HEK293T (cell line): ENCODE measurements at regions not wholly inside any gene's neighbourhood (a gene's known extent, or its start where the extent isn't known, plus 50 kb on each side); places are given as distances from the start of the nearest gene placed in this dataset.

Experiments used
- SP1 ChIP-seq: fragments of 450-650 bp; IDR thresholded peaks from 2 replicates; pipeline ENCODE4 v1.6.1; 2017
- SUZ12 ChIP-seq: fragments of 450-650 bp; IDR thresholded peaks from 2 replicates; pipeline ENCODE4 v1.6.1; 2016; ENCODE audit warnings: mild to moderate bottlenecking

DNA sequence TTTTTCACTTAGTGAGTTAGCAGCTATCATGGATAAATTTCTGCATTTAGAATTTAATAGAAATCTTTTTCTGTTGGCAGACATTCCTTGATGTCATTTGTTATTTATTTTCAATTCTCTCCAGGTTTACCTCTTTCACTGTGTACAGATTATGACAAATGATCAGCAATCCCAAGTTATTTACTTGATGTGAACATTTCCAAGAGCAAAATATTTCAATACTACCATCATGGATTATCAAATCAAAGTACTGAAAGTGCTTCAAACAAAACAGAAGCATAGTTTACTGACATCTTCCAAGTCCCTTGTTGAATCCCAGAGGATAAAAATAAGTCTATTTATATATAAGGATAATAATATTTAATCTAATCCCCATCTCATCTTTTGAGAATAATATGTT, 852.2 kb upstream of the CITED2 start:
- no peak for TF ChIP-seq SUZ12
- TF ChIP-seq SP1: no peak
